Suprapubic skin (tissue), 4 donors: ENCODE measurements at regions not wholly inside any gene's neighbourhood (a gene's known extent, or its start where the extent isn't known, plus 50 kb on each side); places are given as distances from the start of the nearest gene placed in this dataset.

ENCODE experiments used
- EP300 ChIP-seq: sonication (generic); formaldehyde crosslinking; IDR thresholded peaks from one replicate; pipeline ENCODE4 v1.6.1; 2017; ENCODE audit warnings: antibody characterized with exemption
- POLR2A ChIP-seq, 2 donors: fragments of 450-650 bp; IDR thresholded peaks; one replicate each; pipeline ENCODE4 v1.6.1; 2017; ENCODE audit warnings: antibody characterized with exemption in 2 of 2, mild to moderate bottlenecking in 2 of 2, moderate library complexity in 2 of 2
- POLR2AphosphoS5 ChIP-seq, 3 donors: sonication (generic); formaldehyde crosslinking; IDR thresholded peaks; one replicate each; pipeline ENCODE4 v1.6.1; 2017; ENCODE audit warnings: antibody characterized with exemption in 3 of 3
- TF ChIP-seq, protein P1 (sequence below), 2 donors: fragments of 200-600 bp in 1 of 2; fragments of 450-650 bp in 1 of 2; sonication (generic) in 1 of 2; IDR thresholded peaks; one replicate each; pipeline ENCODE4 v1.5.1; 2016 to 2019; ENCODE audit warnings: antibody characterized with exemption in 2 of 2, mild to moderate bottlenecking in 1 of 2, moderate library complexity in 1 of 2

DNA sequence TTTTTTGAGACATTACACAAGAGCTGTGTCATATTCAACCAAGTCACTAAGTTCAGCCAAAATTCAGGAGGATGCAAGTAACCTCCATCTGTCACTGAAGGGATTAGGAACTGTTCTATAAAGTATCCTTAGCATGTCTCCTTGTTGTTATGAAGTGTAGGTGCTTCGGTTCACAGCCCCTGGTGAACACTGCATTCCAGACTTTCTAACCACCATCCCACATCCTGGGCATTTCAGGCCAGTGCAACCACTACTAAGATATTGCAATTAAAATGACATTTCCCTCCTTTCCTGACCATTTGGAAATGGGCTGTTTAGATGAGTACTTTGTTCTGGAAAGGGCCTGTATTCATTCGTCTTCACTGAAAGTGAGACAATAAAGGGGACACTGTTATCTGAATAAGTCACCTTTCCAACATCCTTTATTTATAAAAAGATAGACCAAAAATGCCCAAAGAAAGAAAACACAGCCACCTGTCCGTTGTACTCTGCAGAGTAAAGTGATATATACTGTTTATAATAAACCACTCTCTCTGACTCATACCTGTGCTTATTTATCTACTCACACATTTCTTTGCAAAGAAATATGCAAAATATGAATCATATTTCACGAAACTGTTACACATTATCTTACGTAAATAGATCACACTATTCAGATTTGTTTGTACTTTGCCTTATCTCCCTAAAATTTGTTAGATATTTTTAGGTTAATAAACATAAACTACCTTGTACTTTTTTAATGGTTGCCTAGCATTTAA is 861.9 kb downstream of the CDH18 start:
- no peak for TF ChIP-seq POLR2AphosphoS5 (IDR thresholded peaks at IDR 0.05)
- TF ChIP-seq, protein P1, sequence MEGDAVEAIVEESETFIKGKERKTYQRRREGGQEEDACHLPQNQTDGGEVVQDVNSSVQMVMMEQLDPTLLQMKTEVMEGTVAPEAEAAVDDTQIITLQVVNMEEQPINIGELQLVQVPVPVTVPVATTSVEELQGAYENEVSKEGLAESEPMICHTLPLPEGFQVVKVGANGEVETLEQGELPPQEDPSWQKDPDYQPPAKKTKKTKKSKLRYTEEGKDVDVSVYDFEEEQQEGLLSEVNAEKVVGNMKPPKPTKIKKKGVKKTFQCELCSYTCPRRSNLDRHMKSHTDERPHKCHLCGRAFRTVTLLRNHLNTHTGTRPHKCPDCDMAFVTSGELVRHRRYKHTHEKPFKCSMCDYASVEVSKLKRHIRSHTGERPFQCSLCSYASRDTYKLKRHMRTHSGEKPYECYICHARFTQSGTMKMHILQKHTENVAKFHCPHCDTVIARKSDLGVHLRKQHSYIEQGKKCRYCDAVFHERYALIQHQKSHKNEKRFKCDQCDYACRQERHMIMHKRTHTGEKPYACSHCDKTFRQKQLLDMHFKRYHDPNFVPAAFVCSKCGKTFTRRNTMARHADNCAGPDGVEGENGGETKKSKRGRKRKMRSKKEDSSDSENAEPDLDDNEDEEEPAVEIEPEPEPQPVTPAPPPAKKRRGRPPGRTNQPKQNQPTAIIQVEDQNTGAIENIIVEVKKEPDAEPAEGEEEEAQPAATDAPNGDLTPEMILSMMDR (IDR thresholded peaks at IDR 0.05) = no peak
- TF ChIP-seq POLR2A (IDR thresholded peaks at IDR 0.05) = no peak
- no peak for TF ChIP-seq EP300
